GM21526 (cell line): ENCODE measurements at regions not wholly inside any gene's neighbourhood (a gene's known extent, or its start where the extent isn't known, plus 50 kb on each side); places are given as distances from the start of the nearest gene placed in this dataset.

Experiments
- ATAC-seq: cut with Tn5 transposase; IDR thresholded peaks from one replicate; pipeline ENCODE4 v1.9.1; 2021; ENCODE audit warnings: moderate library complexity; ENCODE audit not compliant: unreplicated experiment, low FRiP score

DNA sequence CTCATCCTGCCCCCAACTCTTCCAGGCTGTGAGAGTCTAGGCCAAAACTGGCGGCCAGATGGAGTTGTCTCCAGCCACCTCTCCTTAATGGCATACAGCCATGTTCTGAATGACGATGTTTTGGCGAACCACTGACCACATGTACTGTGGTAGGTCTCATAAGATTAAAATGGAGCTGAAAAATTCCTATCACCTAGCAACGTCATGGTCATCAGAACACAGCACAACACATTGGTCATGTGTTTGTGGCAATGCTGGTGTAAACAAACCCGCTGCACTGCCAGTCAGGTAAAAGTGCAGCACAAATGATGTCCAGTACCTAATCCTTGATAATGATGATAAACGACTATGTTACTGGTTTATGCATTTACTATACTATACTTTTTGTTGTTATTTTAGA, 290.0 kb upstream of the MKI67 start:
- no peak for ATAC-seq

DNA sequence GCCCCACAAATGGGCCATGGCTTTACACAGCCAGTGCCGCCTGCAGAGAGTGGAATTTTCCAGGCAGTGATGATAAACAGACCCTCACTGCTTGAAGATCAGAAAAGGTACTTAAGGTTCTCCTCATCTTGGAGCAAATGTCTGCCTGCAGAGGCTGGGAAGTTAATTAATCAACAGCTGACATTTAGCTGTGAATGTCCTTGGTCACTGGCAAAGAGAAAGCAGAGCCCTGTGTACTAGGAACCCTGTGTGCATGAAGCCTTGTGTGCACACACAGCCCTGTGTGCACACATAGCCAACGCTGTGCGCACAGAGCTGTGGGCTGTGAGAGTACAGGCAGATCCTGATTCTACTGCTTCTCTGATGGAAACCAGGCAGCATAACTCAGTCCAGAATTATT, 291.6 kb upstream of the MKI67 start:
- no peak for ATAC-seq

DNA sequence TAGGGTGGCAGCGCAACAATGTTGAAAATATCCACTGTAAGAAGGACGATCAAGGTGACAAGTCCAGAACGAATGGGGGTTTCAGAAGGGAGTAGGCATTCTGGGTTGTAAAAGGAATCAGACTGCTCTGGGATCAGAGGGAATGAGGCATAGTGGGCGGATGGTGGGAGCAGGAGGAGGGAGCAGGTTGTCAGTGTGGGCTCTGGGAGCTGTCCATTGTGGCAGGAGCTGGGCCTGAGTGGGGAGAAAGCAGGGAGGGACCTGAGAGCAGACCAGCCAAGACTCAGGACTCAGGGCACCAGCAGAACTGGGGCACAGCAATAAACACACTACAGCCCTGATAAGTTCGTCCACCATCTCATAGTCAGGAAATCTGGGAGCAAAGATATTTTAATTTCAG, 292.6 kb upstream of the MKI67 start:
- ATAC-seq = no peak

DNA sequence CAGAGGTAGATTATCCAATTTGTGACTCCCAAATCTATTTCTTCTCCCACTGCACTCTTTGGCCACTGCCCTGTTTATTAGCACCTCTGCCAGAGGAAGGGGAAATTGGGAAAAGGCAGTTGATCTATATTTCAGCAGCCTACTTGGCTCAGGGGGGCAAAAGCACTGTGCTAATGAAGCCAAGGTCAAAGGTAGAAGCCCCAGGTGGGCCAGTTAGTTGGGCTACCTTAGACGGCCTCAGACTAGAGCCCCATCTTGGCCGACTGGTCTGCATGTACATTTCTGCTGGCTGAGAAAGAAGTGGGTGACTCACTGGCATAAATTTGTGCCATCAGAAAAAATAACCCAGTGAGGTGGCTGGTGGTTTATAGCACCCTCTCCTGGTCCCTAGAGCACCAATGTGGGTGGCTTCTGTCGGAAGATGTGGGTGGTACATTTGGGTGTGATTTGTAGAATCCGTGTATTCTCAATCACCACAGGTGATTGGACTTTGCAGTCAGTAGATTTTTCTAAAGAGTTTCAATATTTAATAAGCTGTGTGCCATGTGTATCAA, 293.3 kb upstream of the MKI67 start:
- no peak for ATAC-seq

DNA sequence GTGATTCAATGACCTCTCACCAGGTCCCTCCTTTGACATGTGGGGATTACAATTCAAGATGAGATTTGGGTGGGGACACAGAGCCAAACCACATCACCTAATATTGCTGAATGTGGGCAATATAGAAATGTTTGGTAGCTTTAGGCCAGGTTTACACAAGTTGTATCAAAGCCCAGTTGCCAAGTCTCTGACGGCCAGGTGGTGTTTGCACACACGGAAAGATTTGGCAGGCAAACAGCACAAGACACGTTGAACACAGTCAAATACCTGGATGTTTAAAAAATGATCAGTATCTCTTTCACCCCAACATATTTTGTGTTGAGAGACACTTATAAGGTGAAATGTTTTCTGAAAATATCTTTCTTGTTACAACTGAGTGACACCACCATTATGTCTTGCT, 294.4 kb upstream of the MKI67 start:
- no peak for ATAC-seq

DNA sequence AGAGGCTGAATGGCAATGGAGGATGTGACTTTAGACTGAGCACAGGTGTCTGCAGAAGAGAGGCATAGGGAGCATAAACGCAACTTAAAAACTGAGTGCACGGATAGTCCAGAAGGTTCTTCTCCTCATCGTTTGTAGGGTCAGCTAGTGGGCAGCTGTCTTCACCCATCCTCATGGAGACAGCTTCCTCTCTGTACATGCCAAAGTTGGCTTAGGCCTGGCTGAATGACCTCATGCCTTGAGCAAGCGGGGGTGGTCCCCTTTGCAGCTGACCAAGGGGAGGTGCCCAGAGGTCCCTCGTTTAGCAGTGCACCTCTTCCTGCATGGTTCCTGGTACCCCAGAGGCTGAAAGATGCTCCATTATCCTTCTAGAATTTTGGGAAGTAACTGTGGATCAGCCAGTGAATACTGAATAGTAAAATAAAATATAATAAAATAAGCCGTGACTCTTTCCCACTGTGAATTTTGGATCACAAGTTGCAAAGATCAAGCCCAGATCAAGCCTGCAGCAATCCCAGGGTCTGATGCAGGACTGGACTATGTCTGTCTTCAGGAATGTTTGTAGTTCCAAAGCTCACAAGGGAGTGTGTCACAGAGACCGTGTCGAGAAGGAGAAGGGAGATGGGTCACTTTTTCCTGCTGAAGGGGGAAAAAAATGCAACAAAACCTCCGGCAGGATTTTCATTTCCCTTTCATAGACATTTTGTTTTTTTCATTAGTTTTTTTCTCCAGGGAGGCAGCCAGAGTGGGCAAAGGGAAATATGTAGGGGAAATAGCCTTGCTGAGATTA, 295.3 kb upstream of the MKI67 start:
- no peak for ATAC-seq

DNA sequence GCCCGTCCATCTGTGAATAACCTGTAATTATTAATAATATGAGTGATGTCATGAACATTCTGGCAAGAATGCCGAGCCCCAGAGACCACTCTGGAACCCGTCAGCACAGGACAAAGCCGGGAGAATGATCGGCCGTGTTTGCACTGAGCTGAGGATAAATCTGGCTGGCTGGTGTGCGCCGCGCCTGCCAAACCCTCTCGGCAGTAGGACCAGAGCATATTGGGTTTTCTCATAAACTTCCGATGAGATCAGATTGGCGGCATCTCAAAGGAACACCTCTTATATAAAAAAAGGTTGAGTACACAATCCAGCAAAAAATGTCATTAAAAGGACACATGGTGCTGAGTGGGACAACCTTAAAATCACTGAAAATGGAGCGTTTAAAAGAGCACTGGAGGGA, 296.0 kb upstream of the MKI67 start:
- ATAC-seq = no peak

DNA sequence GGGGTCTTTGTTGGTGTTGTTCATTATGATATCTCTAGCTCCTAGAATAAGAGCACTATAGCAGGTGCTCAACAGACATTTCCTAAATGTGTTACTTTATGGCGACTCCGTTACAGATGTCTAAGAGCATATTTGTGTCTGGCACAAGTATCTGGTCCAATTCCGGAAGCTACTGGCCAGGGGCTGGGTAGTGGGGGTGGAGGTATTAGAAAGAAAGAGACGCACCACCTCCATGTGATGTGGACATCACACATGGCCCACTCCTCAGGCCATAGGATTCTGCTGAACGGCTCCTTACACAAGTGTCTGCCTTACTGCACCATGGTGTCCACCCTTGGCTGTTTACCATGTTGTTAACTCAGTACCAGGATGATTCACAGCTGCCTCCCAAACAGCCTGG, 296.8 kb upstream of the MKI67 start:
- ATAC-seq = no peak

DNA sequence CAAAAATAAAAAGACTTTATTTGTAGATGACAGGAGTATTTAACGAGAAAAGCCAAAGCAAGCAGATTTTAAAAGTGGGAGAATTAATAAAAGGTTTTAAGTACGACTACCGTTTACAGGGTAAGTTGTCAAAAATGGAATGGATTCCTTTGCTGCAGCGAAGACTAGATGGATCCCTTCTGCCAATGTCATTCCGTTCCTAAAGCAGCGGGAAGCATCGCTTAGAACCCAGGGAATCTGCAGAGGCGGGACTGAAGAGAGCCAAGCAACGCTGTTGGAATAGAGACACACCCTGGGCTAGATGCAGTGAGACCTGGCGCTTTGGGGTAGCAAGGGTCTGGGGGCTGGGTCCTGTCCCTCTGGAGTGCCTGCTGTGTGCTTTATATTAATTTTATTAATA, 303.1 kb upstream of the MKI67 start:
- no peak for ATAC-seq

DNA sequence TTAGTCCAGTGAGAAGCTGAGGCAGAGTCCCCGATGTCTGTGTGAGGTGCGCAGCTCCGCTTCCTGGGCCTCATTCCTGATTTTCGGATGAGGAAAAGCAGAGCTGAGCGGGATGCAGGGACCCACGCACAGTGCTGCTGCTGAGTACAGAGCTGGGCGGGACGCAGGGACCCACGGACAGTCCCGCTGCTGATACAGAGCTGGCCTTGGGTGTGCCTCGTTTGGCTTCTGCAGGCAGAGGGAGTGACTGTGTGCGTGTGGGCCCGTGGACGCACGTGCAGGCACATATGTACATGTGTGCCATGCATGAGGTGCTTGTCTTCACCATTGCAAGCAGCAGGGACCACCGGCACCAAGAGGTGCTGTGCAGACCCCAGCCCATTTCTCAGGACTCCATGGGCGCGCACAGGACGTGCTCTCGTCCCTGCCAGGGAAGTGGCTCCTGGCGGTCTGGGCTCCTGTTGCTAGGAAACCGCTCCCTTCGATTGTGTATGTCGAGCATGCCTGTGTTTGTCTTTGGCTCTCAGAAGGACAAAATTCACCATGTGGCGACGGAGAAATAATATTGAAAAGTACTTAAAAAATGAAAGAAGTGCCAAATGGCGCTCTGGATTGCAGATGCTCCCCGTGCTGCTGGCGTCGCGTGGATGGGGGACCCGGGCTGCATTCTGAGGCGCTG, 303.8 kb upstream of the MKI67 start:
- ATAC-seq = no peak

DNA sequence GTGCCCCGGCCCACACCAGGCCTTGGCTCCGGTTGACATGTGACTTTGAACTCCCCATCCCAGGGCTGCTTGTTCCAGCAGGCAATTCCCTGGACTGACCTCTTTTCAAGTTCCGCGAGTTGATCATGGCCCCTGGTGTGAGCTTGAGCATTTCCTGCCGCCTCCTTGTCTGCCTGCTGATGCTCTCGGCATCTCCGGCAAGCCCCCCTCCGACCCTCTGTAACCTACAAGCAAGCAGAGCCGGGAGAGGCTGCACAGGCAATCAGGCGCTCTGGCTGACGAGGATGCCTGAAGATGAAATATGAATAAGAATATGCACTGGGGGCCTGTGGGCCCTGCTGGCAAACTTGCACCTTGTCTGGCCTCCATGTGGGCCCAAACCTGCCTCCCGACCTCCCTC, 304.9 kb upstream of the MKI67 start:
- no peak for ATAC-seq

DNA sequence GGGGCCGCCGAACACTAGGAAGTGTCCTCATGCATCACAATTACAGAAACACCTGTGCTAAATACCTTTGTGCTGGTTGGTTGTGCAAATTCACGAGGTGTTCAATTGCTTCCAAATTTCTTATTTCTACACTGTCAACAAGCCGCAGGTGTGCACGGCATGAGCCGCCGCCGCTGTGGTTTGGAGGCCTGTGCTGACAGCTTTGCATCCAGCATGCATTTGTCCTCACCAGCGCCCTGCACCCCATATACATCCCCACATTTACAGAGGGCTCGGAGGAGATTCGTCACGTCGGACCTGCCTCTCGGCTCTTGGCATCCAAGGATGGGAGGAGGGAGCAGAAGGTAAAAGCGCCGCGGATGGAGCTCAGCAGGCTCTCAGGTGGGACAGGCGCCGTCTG, 305.3 kb upstream of the MKI67 start:
- ATAC-seq = no peak

DNA sequence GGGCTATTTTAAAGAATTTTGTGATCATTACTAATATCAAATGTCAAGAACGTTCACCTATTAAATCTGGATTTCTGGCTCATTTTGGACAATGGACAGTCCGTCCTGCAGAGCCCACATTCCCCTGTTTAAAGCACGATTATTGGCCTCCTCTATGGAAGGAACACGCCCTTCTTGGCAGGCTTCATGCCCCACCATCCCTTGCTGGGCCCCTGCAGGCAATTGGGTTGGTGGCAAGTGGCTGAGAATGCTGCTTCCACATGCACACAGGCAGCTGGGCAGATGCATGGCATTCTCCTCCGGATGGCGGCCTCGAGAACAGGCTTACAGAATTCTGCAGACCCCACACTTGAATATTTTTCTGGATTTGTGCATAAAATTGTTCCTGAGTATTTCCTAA, 305.8 kb upstream of the MKI67 start:
- no peak for ATAC-seq

DNA sequence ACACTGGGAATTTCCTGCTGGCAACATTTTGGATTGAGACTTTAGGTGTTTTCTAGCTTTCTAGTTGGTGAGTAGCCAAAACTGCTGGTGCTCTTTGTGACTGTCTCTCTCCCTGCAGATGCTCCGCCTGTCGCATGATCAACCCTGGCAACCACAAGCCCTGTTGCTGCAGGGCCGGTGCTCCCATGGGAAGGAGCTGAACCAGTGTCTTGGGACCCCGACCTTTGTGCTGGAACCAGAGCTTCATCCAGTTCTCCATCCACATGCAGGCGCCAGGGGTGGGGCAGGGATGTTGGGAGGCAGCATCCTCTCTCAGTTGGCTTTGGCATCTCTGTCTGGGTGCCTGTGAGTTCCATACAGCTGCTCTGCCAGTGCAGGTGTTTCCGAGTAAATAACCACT, 306.2 kb upstream of the MKI67 start:
- ATAC-seq = no peak

DNA sequence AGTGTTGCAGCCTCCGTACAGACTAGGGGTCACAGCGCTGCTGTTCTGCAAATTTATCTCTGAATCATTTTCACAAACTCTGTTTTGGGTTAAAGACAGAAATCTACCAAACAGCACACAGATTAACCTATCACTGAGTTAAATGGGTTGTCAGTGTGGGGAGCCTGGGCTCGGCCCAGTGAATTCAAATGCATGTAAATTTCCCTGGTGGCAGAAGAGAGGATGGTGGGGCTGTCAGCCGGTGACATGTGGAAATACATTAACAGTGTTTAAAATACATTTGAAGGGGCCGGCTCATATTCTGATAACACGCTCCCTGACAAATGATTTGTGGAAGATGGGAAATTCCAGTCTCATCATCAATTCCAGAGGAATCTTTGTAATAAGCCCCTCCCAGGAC, 309.6 kb upstream of the MKI67 start:
- ATAC-seq = no peak

DNA sequence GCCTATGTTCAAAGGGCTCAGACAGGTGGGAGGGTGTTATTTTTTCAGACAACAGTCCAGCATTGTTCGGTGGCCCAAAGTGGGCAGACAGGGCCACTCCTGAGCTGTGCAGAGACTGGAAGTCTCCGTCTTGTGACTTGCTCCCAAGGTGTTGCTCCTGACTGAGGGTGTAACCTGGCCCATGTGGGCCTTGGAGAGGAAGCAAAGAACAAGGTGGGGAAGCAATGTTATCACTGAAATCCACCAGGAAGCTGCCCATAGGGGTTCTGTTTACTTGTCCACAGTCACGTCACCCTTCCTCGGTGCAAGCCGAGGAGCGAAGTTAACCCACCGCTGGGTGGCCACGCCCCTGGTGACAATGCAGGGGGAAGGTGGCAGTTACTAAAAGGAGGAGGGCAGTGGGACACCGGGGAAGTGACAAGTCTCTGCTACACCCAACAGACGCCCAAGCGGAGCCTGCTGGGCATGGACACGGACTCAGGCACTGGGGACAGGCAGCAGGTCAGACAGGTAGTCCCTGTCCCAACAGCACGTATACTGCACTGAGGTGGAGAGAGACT, 311.6 kb upstream of the MKI67 start:
- no peak for ATAC-seq

DNA sequence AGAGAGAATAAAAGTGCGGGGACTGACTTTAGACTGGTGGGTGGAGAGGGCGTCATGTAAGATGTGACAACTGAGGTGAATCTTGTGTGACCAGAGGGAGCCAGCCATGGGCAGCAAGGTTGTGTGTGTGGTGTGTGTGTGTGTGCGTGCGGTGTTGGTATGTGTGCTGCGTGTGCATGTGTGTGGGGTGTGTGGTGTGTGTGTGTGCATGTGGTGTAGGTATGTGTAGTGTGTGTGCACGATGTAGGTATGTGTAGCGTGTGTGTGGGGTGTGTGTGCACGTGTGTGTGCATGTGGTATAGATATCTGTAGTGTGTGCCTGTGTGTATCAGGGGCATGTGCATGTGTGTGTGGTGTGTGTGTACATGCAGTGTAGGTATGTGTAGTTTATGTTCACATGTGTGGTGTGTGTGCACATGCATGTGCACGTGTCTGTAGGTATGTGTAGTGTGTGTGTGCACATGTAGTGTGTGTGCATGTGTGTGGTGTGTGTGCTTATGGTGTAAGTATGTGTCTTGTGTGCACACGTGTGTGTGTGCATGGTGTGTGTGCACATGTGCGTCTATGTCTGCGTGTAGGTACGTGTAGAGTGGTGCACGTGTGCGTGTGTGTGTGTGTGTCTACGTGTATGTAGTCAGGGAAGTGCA, 312.3 kb upstream of the MKI67 start:
- ATAC-seq = no peak

DNA sequence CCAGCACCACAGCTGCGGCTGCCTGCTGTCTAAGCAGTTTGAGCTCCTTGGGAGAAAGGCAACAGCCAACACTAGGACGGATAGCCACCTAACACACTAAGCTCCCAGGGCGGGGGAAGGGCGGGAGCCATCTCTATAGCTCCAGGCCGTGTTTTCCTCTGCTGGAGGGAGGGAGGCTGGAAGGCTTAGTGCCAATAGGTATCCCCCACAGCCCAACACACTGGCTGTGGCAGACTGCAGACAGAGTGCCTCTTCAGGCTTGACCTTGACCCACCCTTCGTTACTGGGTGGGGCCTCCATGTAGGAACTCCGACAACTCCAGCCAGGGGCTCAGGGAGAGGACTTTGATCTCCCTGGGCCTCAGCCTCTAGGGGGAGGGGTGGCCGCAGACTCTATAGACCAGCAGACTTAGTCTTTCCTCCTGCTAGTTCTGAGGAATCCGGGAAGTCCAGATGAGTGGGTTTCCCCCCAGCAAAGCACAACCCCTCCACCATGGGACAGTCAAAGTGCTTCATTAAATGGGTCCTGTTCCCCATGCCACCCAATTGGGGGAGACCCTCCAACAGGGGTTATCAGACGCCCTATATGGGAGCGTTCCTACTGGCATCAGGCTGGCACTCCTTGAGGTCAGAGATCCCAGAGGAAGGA, 314.4 kb upstream of the MKI67 start:
- ATAC-seq = no peak

DNA sequence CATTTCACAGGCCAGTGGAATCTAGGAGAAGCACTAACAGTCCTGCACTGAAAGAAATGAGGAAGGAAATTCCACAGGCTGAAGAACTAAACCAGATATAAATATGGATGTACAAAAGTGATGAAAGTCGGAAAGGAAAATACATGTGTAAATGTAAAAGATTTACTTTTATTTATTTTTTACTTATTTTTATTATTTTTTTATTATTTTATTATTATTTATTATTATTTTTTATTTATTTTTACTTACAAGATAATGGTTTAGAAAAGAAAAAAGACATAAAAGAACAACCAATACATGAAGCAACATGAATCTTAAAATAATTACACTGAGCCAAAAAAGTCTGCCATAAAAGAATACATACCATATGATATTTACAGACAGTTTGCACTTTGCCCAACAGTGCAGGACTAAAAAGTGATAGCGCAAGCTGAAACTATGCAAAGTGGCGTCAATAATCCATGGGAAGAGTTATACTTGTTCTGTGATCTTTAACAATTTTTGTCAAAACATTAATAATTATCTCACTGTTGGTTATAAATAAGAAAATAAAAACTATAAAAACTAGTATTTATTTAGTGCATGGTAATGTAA, 317.8 kb upstream of the MKI67 start:
- ATAC-seq = no peak

DNA sequence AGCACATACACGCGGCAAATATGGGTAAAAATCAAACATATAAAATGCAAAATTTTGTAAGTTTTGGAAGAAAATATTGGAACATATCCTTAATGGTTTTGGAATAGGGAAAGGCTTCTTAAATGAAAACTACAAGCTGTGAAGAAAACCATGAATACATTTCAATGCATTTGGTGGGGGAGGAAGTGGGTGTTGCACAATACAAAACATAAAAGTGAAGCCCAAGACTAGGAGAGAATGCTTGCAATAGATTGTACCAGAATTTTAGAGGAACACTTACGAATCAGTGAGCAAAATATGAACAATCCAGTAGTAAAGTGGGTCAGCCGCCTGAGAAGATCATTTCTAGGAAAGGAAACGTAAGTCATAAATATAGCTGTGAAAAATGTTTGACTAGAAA, 322.6 kb upstream of the MKI67 start:
- no peak for ATAC-seq
